Immature natural killer cell (primary cell): ENCODE measurements at regions not wholly inside any gene's neighbourhood (a gene's known extent, or its start where the extent isn't known, plus 50 kb on each side); places are given as distances from the start of the nearest gene placed in this dataset.

Experiments used
- DNase-seq, 3 donors: peaks; one replicate each; pipeline ENCODE4 v3.0.0; 2022; ENCODE audit warnings: mixed read lengths in 1 of 3
- H3K27ac Mint-ChIP-seq, 6 donors: one replicate each; pipeline ENCODE4 v1.8.0; 2020; ENCODE audit warnings: mixed read lengths in 6 of 6, mild to moderate bottlenecking in 5 of 6, inconsistent platforms in 4 of 6, moderate library complexity in 3 of 6
- H3K27me3 Mint-ChIP-seq, 3 donors: one replicate each; pipeline ENCODE4 v1.8.0; 2020 to 2021; ENCODE audit warnings: low read depth in 3 of 3, mild to moderate bottlenecking in 3 of 3, mixed read lengths in 3 of 3, moderate library complexity in 3 of 3, inconsistent platforms in 1 of 3
- H3K36me3 Mint-ChIP-seq, 3 donors: one replicate each; pipeline ENCODE4 v1.8.0; 2020; ENCODE audit warnings: mixed read lengths in 3 of 3, inconsistent platforms in 2 of 3, mild to moderate bottlenecking in 2 of 3
- H3K4me1 Mint-ChIP-seq, 2 donors: one replicate each; pipeline ENCODE4 v1.8.0; 2020; ENCODE audit warnings: inconsistent platforms in 2 of 2, mild to moderate bottlenecking in 2 of 2, mixed read lengths in 2 of 2, moderate library complexity in 1 of 2
- H3K4me3 Mint-ChIP-seq, 5 donors: one replicate each; pipeline ENCODE4 v1.8.0; 2020; ENCODE audit warnings: mild to moderate bottlenecking in 5 of 5, mixed read lengths in 5 of 5, inconsistent platforms in 3 of 5, moderate library complexity in 3 of 5
- H3K9me3 Mint-ChIP-seq, 6 donors: one replicate each; pipeline ENCODE4 v1.8.0; 2020; ENCODE audit warnings: mild to moderate bottlenecking in 6 of 6, mixed read lengths in 6 of 6, inconsistent platforms in 4 of 6, moderate library complexity in 3 of 6

DNA sequence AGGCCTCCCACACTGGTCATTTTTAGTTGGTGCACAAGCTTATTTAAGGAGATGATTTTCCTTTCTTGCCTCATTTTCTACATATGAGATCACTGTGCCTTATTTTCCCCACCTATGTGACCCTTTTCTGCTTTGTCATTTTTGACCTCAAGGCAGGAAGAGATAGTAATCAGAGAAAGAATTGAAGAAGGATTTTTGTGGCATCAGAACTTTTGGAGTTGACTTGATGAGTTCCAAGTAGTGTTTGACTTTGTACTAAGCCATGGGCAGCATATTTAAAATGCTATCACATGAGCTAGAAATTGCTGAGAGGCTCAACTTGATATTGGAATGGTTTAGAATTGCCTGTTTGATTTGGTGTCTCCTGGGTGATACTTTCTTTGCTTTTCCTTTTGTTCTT, 440.8 kb downstream of the AEBP2 start:
- Mint-ChIP-seq H3K27me3 (peaks cover 0 to 3% (median 2%) of the 10 kb centered on the region in 3 donors), H3K27ac (no peak overlapping the region), H3K36me3 (no peaks in the 10 kb centered on the region), H3K9me3 (peaks cover 0 to 4% (median 0%) of the 10 kb centered on the region in 6 donors), H3K4me1 (no peaks in the 10 kb centered on the region), H3K4me3 (no peak overlapping the region)
- no peak for DNase-seq

DNA sequence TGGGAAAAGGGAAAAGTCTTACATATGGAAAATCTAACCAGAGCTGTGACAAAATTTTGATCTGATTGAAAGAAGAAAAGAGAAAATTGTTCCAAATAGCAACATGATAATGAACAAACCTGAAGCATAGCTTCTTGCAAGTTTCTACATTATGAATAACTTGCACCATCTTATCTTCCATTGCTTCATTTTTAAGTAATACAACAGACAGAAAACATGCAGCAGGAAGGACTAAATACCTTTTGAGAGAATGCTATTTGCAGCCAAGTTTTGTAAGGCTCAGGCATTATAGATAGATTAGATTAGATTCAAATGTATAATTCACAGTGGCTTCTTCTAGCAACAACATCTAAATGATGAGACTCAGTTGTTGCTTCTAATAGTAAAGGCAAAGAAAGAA, 441.4 kb downstream of the AEBP2 start:
- Mint-ChIP-seq H3K4me3 (no peak overlapping the region), H3K27ac (no peak overlapping the region), H3K27me3 (peaks cover 0 to 3% (median 2%) of the 10 kb centered on the region in 3 donors), H3K36me3 (no peaks in the 10 kb centered on the region), H3K9me3 (peaks cover 0 to 4% (median 0%) of the 10 kb centered on the region in 6 donors), H3K4me1 (no peaks in the 10 kb centered on the region)
- DNase-seq = no peak

DNA sequence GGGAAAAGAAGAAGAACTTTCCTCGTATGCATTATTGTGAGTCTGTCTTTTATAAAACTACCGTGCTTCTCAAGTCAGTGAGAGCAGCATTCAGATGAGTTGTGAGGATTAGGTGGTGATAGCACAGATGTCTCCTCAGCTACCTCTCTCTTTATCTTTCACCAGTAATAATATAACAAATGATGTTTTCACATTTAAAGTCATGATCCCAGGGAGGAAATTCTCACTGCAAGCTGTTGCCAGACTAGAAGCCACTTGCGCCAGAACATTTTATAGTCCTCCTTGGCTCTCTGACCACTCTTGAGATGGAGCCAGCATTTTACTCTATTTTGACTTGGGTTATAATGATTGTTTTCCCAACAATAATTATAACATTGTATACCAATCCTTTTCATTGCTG, 443.1 kb downstream of the AEBP2 start:
- Mint-ChIP-seq H3K4me3 (no peak overlapping the region), H3K27ac (no peak overlapping the region)

DNA sequence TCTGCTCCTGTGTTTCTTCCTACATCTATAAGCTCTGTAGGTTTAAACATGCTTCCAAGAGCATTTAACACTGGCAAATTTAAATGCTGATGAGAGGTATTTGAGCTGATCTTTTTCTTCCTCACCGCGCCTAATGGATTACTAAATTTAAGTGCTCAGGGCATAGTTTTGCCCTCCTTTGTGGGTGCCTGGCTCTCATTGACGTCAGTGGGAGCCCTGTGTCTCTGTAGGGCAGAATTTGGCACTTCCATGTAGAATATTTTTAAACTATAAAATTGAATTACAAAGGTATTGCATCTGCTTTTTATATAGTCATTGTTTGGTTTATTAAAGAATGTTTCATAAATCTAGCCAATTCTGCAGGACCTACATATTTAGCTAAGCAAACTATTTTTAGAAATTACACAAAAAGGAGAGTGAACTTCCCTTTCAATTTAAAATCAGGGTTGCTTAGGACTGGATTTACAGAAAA, 444.8 kb downstream of the AEBP2 start:
- H3K27ac Mint-ChIP-seq = no peak overlapping the region
- H3K4me3 Mint-ChIP-seq = no peak overlapping the region
- no peak for DNase-seq
- H3K36me3 Mint-ChIP-seq = no peaks in the 10 kb centered on the region
- H3K9me3 Mint-ChIP-seq = peaks cover 0 to 4% (median 0%) of the 10 kb centered on the region in 6 donors
- peaks cover 0 to 6% (median 2%) of the 10 kb centered on the region in 3 donors for H3K27me3 Mint-ChIP-seq
- H3K4me1 Mint-ChIP-seq = no peaks in the 10 kb centered on the region

More for the DNA sequence above, 443.1 kb downstream of the AEBP2 start:
- Mint-ChIP-seq H3K27me3 (peaks cover 2 to 5% (median 2%) of the 10 kb centered on the region in 3 donors), H3K9me3 (peaks cover 0 to 4% (median 0%) of the 10 kb centered on the region in 6 donors), H3K36me3 (no peaks in the 10 kb centered on the region), H3K4me1 (no peaks in the 10 kb centered on the region)
- no peak for DNase-seq

DNA sequence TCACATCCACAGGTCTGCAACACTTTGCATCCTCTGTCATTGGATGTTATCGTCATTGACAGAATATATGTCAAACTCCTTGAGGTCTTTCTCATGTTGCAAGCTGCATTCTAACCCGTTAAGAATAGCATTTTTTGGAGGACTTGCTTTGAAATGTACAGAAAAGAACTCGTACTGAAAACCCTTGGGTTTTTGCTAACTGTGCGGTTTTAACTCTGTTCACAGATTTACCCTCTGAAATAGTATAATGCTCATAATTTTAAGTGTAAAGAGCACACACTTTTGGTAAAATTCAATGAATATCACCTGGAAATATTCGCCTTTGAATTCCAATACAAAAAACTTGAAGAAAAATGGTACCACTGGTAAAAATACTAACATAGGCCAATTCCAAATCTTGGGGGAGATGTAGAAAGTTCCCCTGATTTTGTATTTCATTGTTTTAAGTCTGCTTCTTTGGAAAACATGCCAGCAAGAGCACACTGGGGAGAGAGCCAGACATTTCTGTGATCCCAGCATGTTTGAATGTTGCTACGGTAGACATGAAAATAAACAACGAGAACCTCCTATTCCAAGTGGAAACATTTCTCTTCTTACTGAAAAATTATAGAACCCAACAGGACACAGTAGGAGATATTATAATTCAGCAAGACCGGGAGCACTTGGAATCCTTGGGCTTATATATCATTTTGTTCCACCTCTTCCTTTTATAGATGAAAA, 446.0 kb downstream of the AEBP2 start:
- Mint-ChIP-seq H3K9me3 (peaks cover 0 to 4% (median 0%) of the 10 kb centered on the region in 6 donors), H3K4me3 (no peak overlapping the region), H3K36me3 (no peaks in the 10 kb centered on the region), H3K27ac (no peak overlapping the region), H3K4me1 (no peaks in the 10 kb centered on the region), H3K27me3 (peaks cover 0 to 6% (median 2%) of the 10 kb centered on the region in 3 donors)
- DNase-seq = no peak

DNA sequence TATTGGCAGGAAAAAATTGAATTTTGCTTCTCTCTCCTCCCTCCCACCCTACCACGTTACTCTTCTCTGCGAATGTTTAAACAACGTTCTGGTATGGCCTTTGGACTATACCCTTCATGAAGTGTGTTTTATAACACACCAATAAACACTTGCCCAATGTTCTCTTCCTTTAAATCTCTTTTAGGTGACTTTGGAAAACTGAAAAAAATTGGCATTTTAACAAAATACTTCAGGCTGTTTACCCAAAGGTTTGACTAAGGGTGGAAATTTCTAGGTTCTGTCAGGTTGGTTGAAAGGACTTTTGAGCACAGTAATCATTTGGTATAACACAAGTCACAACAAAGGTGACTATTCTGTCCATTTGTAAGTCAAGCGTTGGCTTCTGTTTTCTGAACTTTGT, 446.8 kb downstream of the AEBP2 start:
- peaks cover 0 to 6% (median 0%) of the 10 kb centered on the region in 3 donors for H3K27me3 Mint-ChIP-seq
- H3K4me3 Mint-ChIP-seq = no peak overlapping the region
- no peaks in the 10 kb centered on the region for H3K36me3 Mint-ChIP-seq
- H3K9me3 Mint-ChIP-seq = peaks cover 0 to 4% (median 0%) of the 10 kb centered on the region in 6 donors
- no peaks in the 10 kb centered on the region for H3K4me1 Mint-ChIP-seq
- no peak overlapping the region for H3K27ac Mint-ChIP-seq
- DNase-seq = no peak

DNA sequence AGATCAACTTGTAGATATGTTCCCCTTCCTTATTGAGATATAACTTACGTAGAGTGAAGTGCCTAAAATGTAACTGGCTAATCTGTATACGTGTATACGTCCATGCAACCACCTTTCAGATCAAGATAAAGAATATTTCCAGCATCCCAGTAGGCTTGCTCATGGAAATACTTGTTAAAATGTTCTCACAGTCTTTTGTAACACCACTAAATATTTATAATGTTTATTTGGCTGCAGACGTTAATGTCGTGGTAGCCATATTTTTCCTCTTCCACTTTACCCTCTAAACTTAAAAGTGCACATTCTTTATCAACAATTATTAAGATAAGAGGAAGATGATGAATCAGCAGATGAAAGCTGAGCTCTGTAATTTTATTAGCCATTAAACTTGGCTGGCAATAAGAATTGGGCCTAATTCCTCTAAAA, 447.4 kb downstream of the AEBP2 start:
- Mint-ChIP-seq H3K27me3 (peaks cover 0 to 6% (median 0%) of the 10 kb centered on the region in 3 donors), H3K36me3 (no peaks in the 10 kb centered on the region), H3K9me3 (peaks cover 0 to 4% (median 0%) of the 10 kb centered on the region in 6 donors)

DNA sequence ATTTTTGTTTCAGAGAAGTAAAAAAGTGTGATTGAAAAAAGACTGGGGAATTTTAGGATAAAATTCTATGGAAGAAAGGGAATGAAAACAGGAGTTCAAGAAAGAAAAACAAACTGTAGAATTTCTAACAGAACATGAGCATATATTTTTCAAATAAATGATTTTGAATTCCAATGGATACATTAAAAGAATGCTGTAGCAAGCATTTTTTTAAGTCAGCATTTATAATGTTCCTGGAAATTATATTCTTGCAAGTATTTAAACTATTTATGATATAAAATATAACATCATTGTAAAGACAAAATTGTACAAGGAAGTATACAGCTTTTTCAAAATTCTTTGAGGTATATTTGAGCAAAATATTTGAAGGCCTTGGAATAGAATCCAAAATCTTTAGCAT, 450.7 kb downstream of the AEBP2 start:
- H3K4me1 Mint-ChIP-seq = no peaks in the 10 kb centered on the region
- no peak overlapping the region for H3K4me3 Mint-ChIP-seq
- no peak overlapping the region for H3K27ac Mint-ChIP-seq

More for the DNA sequence above, 447.4 kb downstream of the AEBP2 start:
- Mint-ChIP-seq H3K4me3 (no peak overlapping the region), H3K27ac (no peak overlapping the region), H3K4me1 (no peaks in the 10 kb centered on the region)
- no peak for DNase-seq

DNA sequence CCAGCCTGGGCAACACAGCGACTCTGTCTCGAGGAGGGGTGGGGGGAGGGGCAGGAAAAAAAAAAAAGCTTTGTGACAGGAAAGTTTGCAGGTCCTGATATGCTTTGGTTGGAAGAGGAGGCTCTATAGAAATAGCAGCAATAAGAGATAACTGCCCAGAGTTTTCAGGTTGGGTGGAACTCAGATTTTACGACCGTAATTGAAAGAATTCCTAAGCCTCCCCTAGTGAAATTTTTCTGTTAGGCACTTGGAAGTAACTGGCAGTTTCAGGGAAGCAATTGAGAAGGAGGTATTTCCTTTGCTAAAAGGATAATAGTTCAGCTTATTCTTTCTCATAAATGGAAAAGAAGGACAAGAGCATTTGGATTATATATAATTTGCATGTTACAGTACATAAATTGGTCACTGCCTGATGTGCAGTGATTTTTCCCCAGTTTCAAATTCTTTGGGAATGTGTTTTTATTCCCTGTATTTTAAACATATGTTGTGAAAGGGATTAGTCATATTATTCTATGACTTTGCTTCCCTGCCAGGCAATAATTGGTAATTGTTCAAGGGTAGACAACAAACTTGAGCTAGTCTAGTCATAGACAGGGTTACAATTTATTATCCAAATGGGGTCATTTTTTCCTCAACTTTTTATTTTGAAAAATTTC, 452.8 kb downstream of the AEBP2 start:
- Mint-ChIP-seq H3K4me1 (no peaks in the 10 kb centered on the region), H3K36me3 (no peaks in the 10 kb centered on the region), H3K4me3 (no peak overlapping the region), H3K9me3 (peaks cover 0 to 2% (median 0%) of the 10 kb centered on the region in 6 donors), H3K27ac (no peak overlapping the region), H3K27me3 (peaks cover 0 to 7% (median 2%) of the 10 kb centered on the region in 3 donors)
- DNase-seq = no peak

More for the DNA sequence above, 450.7 kb downstream of the AEBP2 start:
- DNase-seq = no peak
- H3K9me3 Mint-ChIP-seq = no peaks in the 10 kb centered on the region
- no peaks in the 10 kb centered on the region for H3K36me3 Mint-ChIP-seq
- H3K27me3 Mint-ChIP-seq = peaks cover 0 to 9% (median 2%) of the 10 kb centered on the region in 3 donors

DNA sequence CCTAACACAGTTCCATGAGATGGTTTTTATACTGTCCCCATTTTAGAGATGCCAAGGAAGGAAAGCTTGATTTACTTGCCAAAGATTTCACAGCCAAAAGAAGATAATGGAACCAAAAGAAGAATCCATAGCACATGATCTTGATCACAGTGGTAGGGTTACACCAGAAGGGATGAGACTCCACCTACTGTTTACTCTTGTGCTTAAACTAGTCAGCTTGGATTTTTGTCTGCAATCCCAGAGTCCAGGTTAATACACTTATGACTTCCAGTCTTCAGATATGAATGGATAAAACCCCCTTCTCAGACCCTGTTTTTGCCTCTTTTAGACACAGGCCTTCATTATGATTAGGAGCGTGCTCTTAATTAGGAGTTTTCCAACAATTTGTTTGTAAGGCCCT, 454.2 kb downstream of the AEBP2 start:
- Mint-ChIP-seq H3K27ac (no peak overlapping the region), H3K27me3 (peaks cover 0 to 4% (median 2%) of the 10 kb centered on the region in 3 donors), H3K4me3 (no peak overlapping the region), H3K36me3 (no peaks in the 10 kb centered on the region), H3K9me3 (peaks cover 0 to 2% (median 0%) of the 10 kb centered on the region in 6 donors), H3K4me1 (no peaks in the 10 kb centered on the region)
- no peak for DNase-seq

DNA sequence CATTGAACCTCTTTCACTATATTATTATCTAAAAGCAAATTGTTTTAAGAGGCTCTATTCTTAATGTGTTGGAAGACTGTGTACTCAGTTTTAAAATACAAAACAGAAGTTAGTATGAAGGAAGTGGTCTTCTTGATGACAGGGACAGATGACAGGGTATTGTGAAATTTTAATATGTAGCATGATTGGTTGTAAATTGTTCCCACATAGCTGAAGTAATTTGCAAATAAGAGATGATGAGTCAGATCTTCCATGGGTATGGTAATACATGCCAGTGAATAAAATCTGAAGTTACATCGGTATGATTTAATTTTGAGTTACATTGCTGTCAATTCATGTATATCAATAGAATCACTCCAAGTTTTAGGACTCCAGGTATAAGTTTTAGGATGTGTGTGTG, 454.8 kb downstream of the AEBP2 start:
- Mint-ChIP-seq H3K9me3 (peaks cover 0 to 2% (median 0%) of the 10 kb centered on the region in 6 donors), H3K36me3 (no peaks in the 10 kb centered on the region), H3K27me3 (peaks cover 0 to 4% (median 2%) of the 10 kb centered on the region in 3 donors), H3K4me3 (no peak overlapping the region), H3K4me1 (no peaks in the 10 kb centered on the region), H3K27ac (no peak overlapping the region)
- no peak for DNase-seq

DNA sequence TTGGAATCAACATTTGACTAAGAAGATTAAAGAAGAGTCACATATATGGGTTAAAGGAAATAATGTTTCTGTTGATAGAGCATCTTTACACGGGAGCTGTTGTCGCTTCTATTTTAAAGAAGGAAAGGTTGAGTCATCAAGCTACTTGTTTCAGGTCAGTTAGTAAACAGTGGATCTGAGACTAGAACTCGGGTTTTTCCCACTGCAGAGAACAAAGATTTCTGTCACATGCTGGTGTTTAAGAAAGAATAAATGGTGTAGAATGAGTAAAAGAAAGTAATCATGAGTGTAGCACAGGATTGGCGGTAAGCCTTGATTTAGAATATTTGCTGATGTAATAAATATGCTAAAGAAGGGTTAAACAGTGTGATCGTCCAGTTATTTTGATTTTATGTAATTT, 455.5 kb downstream of the AEBP2 start:
- H3K9me3 Mint-ChIP-seq = peaks cover 0 to 2% (median 0%) of the 10 kb centered on the region in 6 donors

DNA sequence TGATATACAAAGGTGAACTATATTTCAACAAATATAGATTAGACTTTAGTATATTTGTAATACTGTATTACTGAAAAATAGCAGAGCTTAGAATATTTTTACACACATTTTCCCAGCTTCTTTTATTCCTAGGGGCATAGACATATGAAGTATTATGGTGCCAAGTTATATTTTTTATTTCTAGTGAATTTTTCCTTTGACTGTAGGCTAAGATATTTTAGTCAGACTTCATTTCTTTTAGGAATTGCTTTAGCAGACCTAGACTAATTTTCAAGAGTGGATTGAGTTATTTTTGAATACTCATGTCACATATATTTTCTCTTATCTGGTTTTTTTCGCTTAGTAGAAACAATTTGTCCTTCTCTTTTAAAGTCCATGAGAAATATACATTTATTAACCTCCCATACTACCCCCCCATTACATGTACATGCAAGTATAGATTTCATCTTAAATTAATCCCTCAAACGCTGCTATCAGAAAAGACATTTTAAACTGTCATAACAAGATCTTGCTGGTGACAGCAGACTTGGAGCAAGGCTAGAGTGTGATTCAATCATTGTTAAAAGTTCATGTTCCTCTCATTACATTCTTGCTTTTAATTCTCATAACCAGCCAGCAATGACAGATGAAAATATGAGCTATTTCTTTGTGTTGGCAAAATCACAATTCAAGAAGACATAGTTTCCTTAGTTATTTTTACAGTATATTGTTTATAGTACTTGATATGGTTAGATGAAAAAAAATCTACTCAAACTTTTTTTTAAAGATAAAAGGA, 456.1 kb downstream of the AEBP2 start:
- Mint-ChIP-seq H3K27me3 (peaks cover 0 to 4% (median 2%) of the 10 kb centered on the region in 3 donors), H3K9me3 (peaks cover 0 to 2% (median 0%) of the 10 kb centered on the region in 6 donors), H3K36me3 (no peaks in the 10 kb centered on the region), H3K4me1 (no peaks in the 10 kb centered on the region), H3K27ac (no peak overlapping the region), H3K4me3 (no peak overlapping the region)
- DNase-seq = no peak

More for the DNA sequence above, 455.5 kb downstream of the AEBP2 start:
- H3K36me3 Mint-ChIP-seq = no peaks in the 10 kb centered on the region
- peaks cover 0 to 4% (median 2%) of the 10 kb centered on the region in 3 donors for H3K27me3 Mint-ChIP-seq
- no peak for DNase-seq
- no peaks in the 10 kb centered on the region for H3K4me1 Mint-ChIP-seq
- H3K4me3 Mint-ChIP-seq = no peak overlapping the region
- H3K27ac Mint-ChIP-seq = no peak overlapping the region
